B cell (primary cell): ENCODE measurements at regions not wholly inside any gene's neighbourhood (a gene's known extent, or its start where the extent isn't known, plus 50 kb on each side); places are given as distances from the start of the nearest gene placed in this dataset.

ENCODE experiments used
- ATAC-seq: fragments of 200-7000 bp; cut with Tn5 transposase; one replicate; pipeline ENCODE4 v1.10.0; 2021; ENCODE audit warnings: low read depth, mild to moderate bottlenecking, moderate number of reproducible peaks, moderate library complexity
- CTCF ChIA-PET: fragments of 350-600 bp; sonication (Branson Sonifier 250); formaldehyde crosslinking; loops from one replicate; lab custom pipeline; 2021; ENCODE audit warnings: antibody characterized with exemption, inconsistent platforms; lab: Charles Lee
- POLR2A ChIA-PET: fragments of 350-600 bp; sonication (Branson Sonifier 250); formaldehyde crosslinking; loops from one replicate; lab custom pipeline; 2021; ENCODE audit warnings: antibody characterized with exemption; lab: Charles Lee
- DNase-seq: peaks from one replicate; pipeline ENCODE4 v3.0.0; 2013
- H2AFZ ChIP-seq: 2 replicates; pipeline ENCODE4 v1.6.1; 2012; ENCODE audit warnings: mild to moderate bottlenecking, low read depth, low read length; ENCODE audit not compliant: insufficient read depth, poor library complexity, severe bottlenecking
- H3K27ac ChIP-seq, 2 donors: 1 replicate in 1 of 2; 2 replicates in 1 of 2; pipeline ENCODE4 v1.5.1; 2012 to 2013; ENCODE audit warnings: low read length in 2 of 2, mild to moderate bottlenecking in 2 of 2, moderate library complexity in 1 of 2
- H3K27me3 ChIP-seq, 4 experiments: fragments of 200-600 bp in 1 of 4; sonication (generic) in 1 of 4; replicated peaks in 1 of 4; 1 replicate in 2 of 4; 2 replicates in 2 of 4; pipeline versions ENCODE4 v1.6.1 to v1.7.0; 2013 to 2016; ENCODE audit warnings: low read length in 3 of 4, mild to moderate bottlenecking in 2 of 4, mixed read lengths in 1 of 4, moderate library complexity in 1 of 4; ENCODE audit not compliant: insufficient read depth in 4 of 4, control insufficient read depth in 3 of 4; ENCODE audit errors: control extremely low read depth in 1 of 4
- H3K36me3 ChIP-seq, 2 experiments: replicated peaks in 1 of 2; 1 replicate in 1 of 2; 2 replicates in 1 of 2; pipeline versions ENCODE4 v1.6.1 to v1.7.1; 2013; ENCODE audit warnings: low read length in 1 of 2; ENCODE audit not compliant: insufficient read depth in 2 of 2, control insufficient read depth in 1 of 2; ENCODE audit errors: control extremely low read depth in 1 of 2, extremely low read depth in 1 of 2
- H3K4me1 ChIP-seq, 2 donors: fragments of 200-600 bp in 1 of 2; sonication (generic) in 1 of 2; 1 replicate in 1 of 2; 2 replicates in 1 of 2; pipeline versions ENCODE4 v1.5.1 to v1.6.1; 2013 to 2017; ENCODE audit warnings: low read length in 2 of 2; ENCODE audit not compliant: control insufficient read depth in 2 of 2, insufficient read depth in 2 of 2
- H3K4me2 ChIP-seq: replicated peaks from 2 replicates; pipeline ENCODE3; 2012; ENCODE audit warnings: mild to moderate bottlenecking, low read depth, low read length; ENCODE audit not compliant: poor library complexity, severe bottlenecking
- H3K4me3 ChIP-seq, 5 experiments: fragments of 200-600 bp in 1 of 5; sonication (generic) in 1 of 5; 1 replicate in 3 of 5; 2 replicates in 2 of 5; pipeline versions ENCODE4 v1.5.1 to v1.7.0; 2011 to 2016; ENCODE audit warnings: low read length in 4 of 5, mild to moderate bottlenecking in 4 of 5, low read depth in 2 of 5, control low read depth in 1 of 5, moderate library complexity in 1 of 5; ENCODE audit not compliant: insufficient read depth in 1 of 5; ENCODE audit errors: control extremely low read depth in 1 of 5, extremely low read depth in 1 of 5
- H3K79me2 ChIP-seq: fragments of 200-600 bp; sonication (generic); one replicate; pipeline ENCODE4 v1.6.0; 2016; ENCODE audit warnings: low read length; ENCODE audit not compliant: control insufficient read depth, insufficient read depth
- H3K9ac ChIP-seq: fragments of 200-600 bp; sonication (generic); 2 replicates; pipeline ENCODE4 v1.6.1; 2017; ENCODE audit warnings: mild to moderate bottlenecking, low read length, moderate library complexity
- H3K9me3 ChIP-seq, 3 donors: one replicate each; pipeline versions ENCODE4 v1.6.1 to v1.7.1; 2013; ENCODE audit warnings: low read length in 2 of 3; ENCODE audit not compliant: control insufficient read depth in 2 of 3, insufficient read depth in 1 of 3; ENCODE audit errors: control extremely low read depth in 1 of 3
- H4K20me1 ChIP-seq: 2 replicates; pipeline ENCODE4 v1.6.0; 2012; ENCODE audit warnings: mild to moderate bottlenecking, low read length; ENCODE audit not compliant: insufficient read depth, control insufficient read depth, poor library complexity, severe bottlenecking
- H3K27ac Mint-ChIP-seq: one replicate; pipeline ENCODE4 v1.8.0; 2021; ENCODE audit warnings: mixed read lengths
- H3K27me3 Mint-ChIP-seq: one replicate; pipeline ENCODE4 v1.8.0; 2021; ENCODE audit warnings: mixed read lengths
- H3K4me1 Mint-ChIP-seq: one replicate; pipeline ENCODE4 v1.8.0; 2021; ENCODE audit warnings: mixed read lengths
- H3K4me3 Mint-ChIP-seq: one replicate; pipeline ENCODE4 v1.8.0; 2021; ENCODE audit warnings: mixed read lengths
- H3K9me3 Mint-ChIP-seq: one replicate; pipeline ENCODE4 v1.8.0; 2022; ENCODE audit warnings: mixed read lengths; ENCODE audit not compliant: insufficient read depth
- EZH2 ChIP-seq: IDR thresholded peaks from 2 replicates; pipeline ENCODE4 v1.6.1; 2012; ENCODE audit warnings: borderline replicate concordance, low read depth, mild to moderate bottlenecking, moderate library complexity, low read length; ENCODE audit not compliant: insufficient read depth, poor library complexity, severe bottlenecking
- WGBS: methylation state at CpG from one replicate; pipeline ENCODE4 v1.1.5; 2013; ENCODE audit warnings: missing lambda C conversion rate; ENCODE audit not compliant: insufficient coverage; 5-methylcytosine and 5-hydroxymethylcytosine counted together
- intact Hi-C: fragments of 100-400 bp; cut with micrococcal nuclease; formaldehyde crosslinking; loops from one replicate; pipeline ENCODE4 v1.10.0; 2022
- TF ChIP-seq, protein P1 (sequence below): fragments of 200-600 bp; IDR thresholded peaks from one replicate; pipeline ENCODE4 v1.8.0; 2022; ENCODE audit warnings: antibody characterized with exemption, mild to moderate bottlenecking

DNA sequence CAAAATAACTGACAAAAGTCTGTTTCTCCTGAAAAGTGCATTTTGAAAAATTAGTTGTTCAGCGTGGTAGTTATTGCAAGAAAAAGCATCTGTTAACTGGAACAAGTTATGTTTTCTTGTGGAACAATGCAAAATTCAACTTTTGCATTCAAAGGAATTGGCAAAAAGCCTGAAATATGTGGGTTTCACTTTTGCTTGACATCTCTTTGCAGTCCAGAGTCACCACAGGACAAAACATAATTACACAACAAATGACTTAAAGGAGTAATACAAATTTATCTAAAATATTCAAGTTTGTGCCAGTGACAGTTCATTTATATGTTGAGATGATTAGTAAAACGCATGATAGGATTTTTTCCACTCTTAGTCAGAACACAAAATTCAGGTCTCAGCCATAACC lies 96.3 kb upstream of the P2RY1 start:
- DNase-seq = no peak
- Mint-ChIP-seq H3K4me3 (no peak overlapping the region), H3K4me1 (no peaks in the 10 kb centered on the region), H3K27ac (no peak overlapping the region), H3K9me3 (no peaks in the 10 kb centered on the region), H3K27me3 (peaks cover 9% of the 10 kb centered on the region)
- CTCF ChIA-PET = no interaction called here
- Histone ChIP-seq H3K9me3 (no peaks in the 10 kb centered on the region), H3K4me1 (no peaks in the 10 kb centered on the region), H3K9ac (no peak overlapping the region), H3K4me2 (no peak overlapping the region), H3K27ac (no peak overlapping the region), H2AFZ (no peak overlapping the region), H3K27me3 (no peaks in the 10 kb centered on the region), H3K4me3 (no peak overlapping the region), H3K79me2 (no peaks in the 10 kb centered on the region), H3K36me3 (no peaks in the 10 kb centered on the region), H4K20me1 (no peaks in the 10 kb centered on the region)
- 29% methylated on average over 1 of the region's 2 CpGs for WGBS
- POLR2A ChIA-PET = no interaction called here
- no peak for ATAC-seq
- no peak for TF ChIP-seq EZH2
- TF ChIP-seq, protein P1, sequence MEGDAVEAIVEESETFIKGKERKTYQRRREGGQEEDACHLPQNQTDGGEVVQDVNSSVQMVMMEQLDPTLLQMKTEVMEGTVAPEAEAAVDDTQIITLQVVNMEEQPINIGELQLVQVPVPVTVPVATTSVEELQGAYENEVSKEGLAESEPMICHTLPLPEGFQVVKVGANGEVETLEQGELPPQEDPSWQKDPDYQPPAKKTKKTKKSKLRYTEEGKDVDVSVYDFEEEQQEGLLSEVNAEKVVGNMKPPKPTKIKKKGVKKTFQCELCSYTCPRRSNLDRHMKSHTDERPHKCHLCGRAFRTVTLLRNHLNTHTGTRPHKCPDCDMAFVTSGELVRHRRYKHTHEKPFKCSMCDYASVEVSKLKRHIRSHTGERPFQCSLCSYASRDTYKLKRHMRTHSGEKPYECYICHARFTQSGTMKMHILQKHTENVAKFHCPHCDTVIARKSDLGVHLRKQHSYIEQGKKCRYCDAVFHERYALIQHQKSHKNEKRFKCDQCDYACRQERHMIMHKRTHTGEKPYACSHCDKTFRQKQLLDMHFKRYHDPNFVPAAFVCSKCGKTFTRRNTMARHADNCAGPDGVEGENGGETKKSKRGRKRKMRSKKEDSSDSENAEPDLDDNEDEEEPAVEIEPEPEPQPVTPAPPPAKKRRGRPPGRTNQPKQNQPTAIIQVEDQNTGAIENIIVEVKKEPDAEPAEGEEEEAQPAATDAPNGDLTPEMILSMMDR = no peak
- intact Hi-C loops = no loop called here

DNA sequence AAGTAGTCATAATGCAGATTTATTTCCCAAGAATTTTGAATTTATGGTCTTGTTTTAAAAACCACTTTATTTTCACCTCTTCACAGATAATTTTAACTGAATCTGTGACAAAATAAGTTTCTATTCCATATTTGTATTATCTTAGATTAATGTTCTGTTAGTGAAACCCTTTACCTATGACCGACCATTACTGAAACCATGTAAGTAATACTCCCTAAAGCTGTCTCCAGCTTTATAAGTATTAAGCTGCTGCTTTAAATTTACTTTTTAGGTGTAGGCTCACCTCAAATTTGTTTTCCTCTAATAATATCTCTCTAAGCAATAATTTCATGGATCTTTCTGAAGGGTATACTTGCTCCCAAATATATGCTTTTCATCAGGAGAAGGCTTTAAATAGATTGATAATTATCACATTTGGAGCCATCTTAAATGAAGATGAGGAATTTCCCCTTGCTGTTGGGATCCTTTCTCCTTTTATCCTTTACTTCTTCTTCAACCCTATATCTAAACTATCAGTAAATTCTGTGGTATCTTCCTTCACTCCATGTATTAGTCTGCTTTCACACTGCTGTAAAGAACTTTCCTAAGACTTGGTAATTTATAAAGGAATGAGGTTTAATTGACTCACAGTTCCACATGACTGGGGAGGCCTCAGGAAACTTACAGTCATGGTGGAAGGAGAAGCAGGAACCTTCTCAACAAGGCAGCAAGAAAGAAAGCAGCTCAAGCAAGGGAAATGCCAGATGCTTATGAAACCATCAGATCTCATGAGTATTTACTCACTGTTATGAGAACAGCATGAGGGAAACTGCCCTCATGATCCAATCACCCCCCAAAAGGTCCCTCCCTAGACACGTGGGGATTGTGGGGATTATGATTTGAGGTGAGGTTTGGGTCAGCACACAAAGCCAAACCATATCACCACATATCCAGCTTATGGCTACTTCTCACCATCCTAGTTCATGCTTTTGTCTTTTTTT lies 92.3 kb upstream of the P2RY1 start:
- Mint-ChIP-seq H3K27ac (no peak overlapping the region), H3K4me1 (no peaks in the 10 kb centered on the region), H3K4me3 (no peak overlapping the region), H3K27me3 (peaks cover 10% of the 10 kb centered on the region), H3K9me3 (no peaks in the 10 kb centered on the region)
- Histone ChIP-seq H3K4me3 (no peak overlapping the region), H4K20me1 (no peaks in the 10 kb centered on the region), H3K27ac (no peak overlapping the region), H2AFZ (no peak overlapping the region), H3K4me2 (no peak overlapping the region), H3K79me2 (no peaks in the 10 kb centered on the region), H3K9ac (no peak overlapping the region), H3K36me3 (no peaks in the 10 kb centered on the region), H3K4me1 (no peaks in the 10 kb centered on the region), H3K27me3 (no peaks in the 10 kb centered on the region), H3K9me3 (no peaks in the 10 kb centered on the region)
- ATAC-seq = no peak
- intact Hi-C loops = no loop called here
- TF ChIP-seq, protein P1 = no peak
- TF ChIP-seq EZH2 = no peak
- DNase-seq = no peak
- no CpG with 5 or more reads among the region's 2 CpGs for WGBS
- POLR2A ChIA-PET = no interaction called here
- CTCF ChIA-PET = no interaction called here
